Neuronal stem cell (in vitro differentiated cells): ENCODE measurements at regions not wholly inside any gene's neighbourhood (a gene's known extent, or its start where the extent isn't known, plus 50 kb on each side); places are given as distances from the start of the nearest gene placed in this dataset.

Experiments used
- DNase-seq: peaks from one replicate; pipeline ENCODE4 v3.0.0-alpha.2; 2013; ENCODE audit warnings: low spot score
- H2AFZ ChIP-seq: one replicate; pipeline ENCODE4 v1.6.1; 2013; ENCODE audit warnings: mild to moderate bottlenecking, low read length, inconsistent platforms
- H2AK5ac ChIP-seq: 2 replicates; pipeline ENCODE4 v1.6.1; 2013; ENCODE audit warnings: low read depth, mild to moderate bottlenecking, inconsistent platforms, low read length, moderate library complexity, mixed read lengths
- H2BK120ac ChIP-seq: 2 replicates; pipeline ENCODE4 v1.6.1; 2013; ENCODE audit warnings: low read depth, mild to moderate bottlenecking, inconsistent platforms, low read length, moderate library complexity, mixed read lengths
- H2BK12ac ChIP-seq: one replicate; pipeline ENCODE4 v1.6.1; 2013; ENCODE audit warnings: low read length, inconsistent platforms
- H2BK15ac ChIP-seq: 2 replicates; pipeline ENCODE4 v1.6.1; 2013; ENCODE audit warnings: mild to moderate bottlenecking, low read length, inconsistent platforms, mixed read lengths
- H2BK5ac ChIP-seq: one replicate; pipeline ENCODE4 v1.6.1; 2013; ENCODE audit warnings: inconsistent platforms, mild to moderate bottlenecking, low read length, moderate library complexity
- H3K14ac ChIP-seq: one replicate; pipeline ENCODE4 v1.6.1; 2013; ENCODE audit warnings: low read length, inconsistent platforms
- H3K18ac ChIP-seq: 2 replicates; pipeline ENCODE4 v1.6.1; 2013; ENCODE audit warnings: low read length, inconsistent platforms
- H3K23ac ChIP-seq: 2 replicates; pipeline ENCODE4 v1.6.1; 2013; ENCODE audit warnings: low read depth, mild to moderate bottlenecking, mixed read lengths, low read length, inconsistent platforms; ENCODE audit not compliant: poor library complexity
- H3K27ac ChIP-seq: replicated peaks from 3 replicates; pipeline ENCODE4 v1.5.1; 2013; ENCODE audit warnings: low read length, inconsistent platforms
- H3K27me3 ChIP-seq, 3 experiments: 2 replicates each; pipeline ENCODE4 v1.6.1; 2013; ENCODE audit warnings: low read length in 3 of 3, mild to moderate bottlenecking in 2 of 3, inconsistent platforms in 1 of 3, low read depth in 1 of 3, mixed read lengths in 1 of 3, moderate library complexity in 1 of 3; ENCODE audit not compliant: control insufficient read depth in 3 of 3, insufficient read depth in 3 of 3
- H3K36me3 ChIP-seq, 2 donors: replicated peaks in 1 of 2; 2 replicates each; pipeline ENCODE4 v1.6.1; 2013; ENCODE audit warnings: low read length in 2 of 2; ENCODE audit not compliant: control insufficient read depth in 2 of 2, insufficient read depth in 2 of 2
- H3K4ac ChIP-seq: 2 replicates; pipeline ENCODE4 v1.6.1; 2013; ENCODE audit warnings: inconsistent platforms, mild to moderate bottlenecking, low read length, moderate library complexity
- H3K4me1 ChIP-seq, 2 donors: 1 replicate in 1 of 2; 2 replicates in 1 of 2; pipeline ENCODE4 v1.6.1; 2013; ENCODE audit warnings: low read length in 2 of 2, low read depth in 1 of 2; ENCODE audit not compliant: control insufficient read depth in 2 of 2, insufficient read depth in 1 of 2
- H3K4me2 ChIP-seq: one replicate; pipeline ENCODE4 v1.6.1; 2013; ENCODE audit warnings: mild to moderate bottlenecking, low read length, inconsistent platforms; ENCODE audit not compliant: insufficient read depth, poor library complexity, severe bottlenecking
- H3K4me3 ChIP-seq, 2 donors: 2 replicates each; pipeline ENCODE4 v1.5.1; 2013; ENCODE audit warnings: low read length in 2 of 2, mild to moderate bottlenecking in 2 of 2, inconsistent platforms in 1 of 2, moderate library complexity in 1 of 2
- H3K79me1 ChIP-seq: one replicate; pipeline ENCODE4 v1.6.1; 2013; ENCODE audit warnings: low read depth, mild to moderate bottlenecking, inconsistent platforms, low read length, moderate library complexity
- H3K9ac ChIP-seq: one replicate; pipeline ENCODE4 v1.6.1; 2013; ENCODE audit warnings: mild to moderate bottlenecking, low read depth, low read length, inconsistent platforms; ENCODE audit not compliant: poor library complexity
- H3K9me3 ChIP-seq, 2 donors: replicated peaks in 1 of 2; 2 replicates each; pipeline versions ENCODE3 to v1.6.1; 2013; ENCODE audit warnings: low read length in 2 of 2, mild to moderate bottlenecking in 2 of 2, inconsistent platforms in 1 of 2, low read depth in 1 of 2, mixed read lengths in 1 of 2, moderate library complexity in 1 of 2; ENCODE audit not compliant: control insufficient read depth in 2 of 2, insufficient read depth in 1 of 2
- H4K8ac ChIP-seq: one replicate; pipeline ENCODE4 v1.6.1; 2013; ENCODE audit warnings: low read depth, mild to moderate bottlenecking, inconsistent platforms, low read length, moderate library complexity
- H4K91ac ChIP-seq: one replicate; pipeline ENCODE4 v1.6.1; 2013; ENCODE audit warnings: low read length, low read depth, mild to moderate bottlenecking, inconsistent platforms; ENCODE audit not compliant: poor library complexity
- WGBS, 2 donors: extraction: QIAGEN DNeasy Blood & Tissue Kit; methylation state at CpG; one replicate each; pipeline ENCODE4 v1.1.7; 2013; ENCODE audit warnings: missing lambda C conversion rate in 2 of 2, mixed read lengths in 1 of 2; ENCODE audit not compliant: insufficient read length in 2 of 2, insufficient replicate concordance in 1 of 2; ENCODE audit errors: extremely low coverage in 2 of 2; 5-methylcytosine and 5-hydroxymethylcytosine counted together

GRCh38 chr3:152127058-152127457 lies 141.7 kb upstream of the MBNL1 start:
- Histone ChIP-seq H3K36me3 (no peaks in the 10 kb centered on the region), H3K79me1 (no peaks in the 10 kb centered on the region), H3K23ac (no peak overlapping the region), H3K27ac (no peak overlapping the region), H3K27me3 (no peaks in the 10 kb centered on the region), H2BK15ac (no peak overlapping the region), H3K4ac (no peak overlapping the region), H2AK5ac (no peak overlapping the region), H3K4me1 (peaks cover 2 to 4% of the 10 kb centered on the region in 2 donors), H2BK120ac (no peak overlapping the region), H3K14ac (no peak overlapping the region), H4K91ac (no peak overlapping the region), H2BK5ac (no peak overlapping the region), H4K8ac (no peak overlapping the region), H3K9ac (no peak overlapping the region), H2BK12ac (no peak overlapping the region), H2AFZ (no peak overlapping the region), H3K18ac (no peak overlapping the region), H3K4me2 (no peak overlapping the region), H3K4me3 (no peak overlapping the region), H3K9me3 (no peaks in the 10 kb centered on the region)
- no peak for DNase-seq
- no CpG with 5 or more reads among the region's 4 CpGs for WGBS, 2 donors

GRCh38 chr3:152128356-152128755 lies 140.4 kb upstream of the MBNL1 start:
- Histone ChIP-seq H2BK12ac (no peak overlapping the region), H3K36me3 (no peaks in the 10 kb centered on the region), H3K4me2 (no peak overlapping the region), H2BK5ac (no peak overlapping the region), H3K9ac (no peak overlapping the region), H3K9me3 (no peaks in the 10 kb centered on the region), H3K23ac (no peak overlapping the region), H3K14ac (no peak overlapping the region), H2BK120ac (no peak overlapping the region), H2BK15ac (no peak overlapping the region), H3K79me1 (no peaks in the 10 kb centered on the region), H4K91ac (no peak overlapping the region), H3K4me1 (no peaks in the 10 kb centered on the region), H3K27me3 (no peaks in the 10 kb centered on the region), H3K4me3 (no peak overlapping the region), H3K4ac (no peak overlapping the region), H2AK5ac (no peak overlapping the region), H3K27ac (no peak overlapping the region), H4K8ac (no peak overlapping the region), H3K18ac (no peak overlapping the region), H2AFZ (no peak overlapping the region)
- DNase-seq = no peak
- WGBS, 2 donors = no CpG with 5 or more reads among the region's 1 CpG

GRCh38 chr3:152139651-152140050 lies 129.1 kb upstream of the MBNL1 start:
- H2BK120ac ChIP-seq = no peak overlapping the region
- H2AFZ ChIP-seq = no peak overlapping the region
- no peak overlapping the region for H3K18ac ChIP-seq
- H3K4me2 ChIP-seq = no peak overlapping the region
- H3K4me3 ChIP-seq = no peak overlapping the region
- no peak for DNase-seq
- no peaks in the 10 kb centered on the region for H3K79me1 ChIP-seq
- H4K8ac ChIP-seq = no peak overlapping the region
- no peak overlapping the region for H2BK12ac ChIP-seq
- no peak overlapping the region for H3K14ac ChIP-seq
- no peak overlapping the region for H3K4ac ChIP-seq
- no peak overlapping the region for H2BK15ac ChIP-seq
- no peak overlapping the region for H3K9ac ChIP-seq
- H2BK5ac ChIP-seq = no peak overlapping the region
- no peaks in the 10 kb centered on the region for H3K36me3 ChIP-seq
- no peaks in the 10 kb centered on the region for H3K27me3 ChIP-seq
- no peak overlapping the region for H2AK5ac ChIP-seq
- no peaks in the 10 kb centered on the region for H3K9me3 ChIP-seq
- no peak overlapping the region for H3K23ac ChIP-seq
- H3K27ac ChIP-seq = no peak overlapping the region
- no peaks in the 10 kb centered on the region for H3K4me1 ChIP-seq
- WGBS, 2 donors = no CpG with 5 or more reads among the region's 3 CpGs
- no peak overlapping the region for H4K91ac ChIP-seq

- H2AK5ac ChIP-seq = no peak overlapping the region
- no peak overlapping the region for H2BK5ac ChIP-seq
- no peak overlapping the region for H3K4me2 ChIP-seq
- H2BK15ac ChIP-seq = no peak overlapping the region
- H3K4me1 ChIP-seq = no peaks in the 10 kb centered on the region
- no peak overlapping the region for H3K4me3 ChIP-seq
- no peak overlapping the region for H2AFZ ChIP-seq
- no peak overlapping the region for H3K4ac ChIP-seq
- H4K8ac ChIP-seq = no peak overlapping the region
- H4K91ac ChIP-seq = no peak overlapping the region
- no peaks in the 10 kb centered on the region for H3K9me3 ChIP-seq
- no peak overlapping the region for H2BK12ac ChIP-seq
- H3K9ac ChIP-seq = no peak overlapping the region
- H2BK120ac ChIP-seq = no peak overlapping the region
- H3K27ac ChIP-seq = no peak overlapping the region
- H3K27me3 ChIP-seq = no peaks in the 10 kb centered on the region
- H3K23ac ChIP-seq = no peak overlapping the region
- H3K36me3 ChIP-seq = no peaks in the 10 kb centered on the region
- no peak for DNase-seq
- H3K14ac ChIP-seq = no peak overlapping the region
- no peak overlapping the region for H3K18ac ChIP-seq
- H3K79me1 ChIP-seq = no peaks in the 10 kb centered on the region
- no CpG with 5 or more reads among the region's 2 CpGs for WGBS, 2 donors
These were observed 122.3 kb upstream of the MBNL1 start for GRCh38 chr3:152146461-152146860.
